Endodermal cell (in vitro differentiated cells): ENCODE measurements at regions not wholly inside any gene's neighbourhood (a gene's known extent, or its start where the extent isn't known, plus 50 kb on each side); places are given as distances from the start of the nearest gene placed in this dataset.

Source experiments
- DNase-seq: peaks from one replicate; pipeline ENCODE4 v3.0.0-alpha.2; 2017
- H3K27ac ChIP-seq: 2 replicates; pipeline ENCODE4 v1.5.1; 2013; ENCODE audit warnings: mild to moderate bottlenecking, low read depth, low read length, moderate library complexity
- H3K27me3 ChIP-seq: 2 replicates; pipeline ENCODE4 v1.6.1; 2013; ENCODE audit warnings: mild to moderate bottlenecking, low read length, moderate library complexity; ENCODE audit not compliant: insufficient read depth, control insufficient read depth, poor library complexity, severe bottlenecking
- H3K36me3 ChIP-seq: 2 replicates; pipeline ENCODE4 v1.7.0; 2013; ENCODE audit warnings: mild to moderate bottlenecking, low read length, moderate library complexity; ENCODE audit not compliant: control insufficient read depth, insufficient read depth
- H3K4me1 ChIP-seq: one replicate; pipeline ENCODE4 v1.7.0; 2013; ENCODE audit warnings: low read length; ENCODE audit not compliant: control insufficient read depth, insufficient read depth
- H3K4me3 ChIP-seq: 2 replicates; pipeline ENCODE4 v1.5.1; 2013; ENCODE audit warnings: mild to moderate bottlenecking, low read length, moderate library complexity
- H3K9ac ChIP-seq: 2 replicates; pipeline ENCODE4 v1.6.1; 2013; ENCODE audit warnings: mild to moderate bottlenecking, low read length, moderate library complexity; ENCODE audit not compliant: poor library complexity, severe bottlenecking; ENCODE audit errors: extremely low read depth
- H3K9me3 ChIP-seq: 2 replicates; pipeline ENCODE4 v1.6.1; 2013; ENCODE audit warnings: mild to moderate bottlenecking, low read length, moderate library complexity; ENCODE audit not compliant: control insufficient read depth
- H3K27ac Mint-ChIP-seq: 2 replicates; pipeline ENCODE4 v1.8.0; 2020; ENCODE audit warnings: mixed read lengths
- H3K27me3 Mint-ChIP-seq: 2 replicates; pipeline ENCODE4 v1.8.0; 2021; ENCODE audit warnings: mild to moderate bottlenecking, mixed read lengths; ENCODE audit not compliant: insufficient read depth
- H3K36me3 Mint-ChIP-seq: 2 replicates; pipeline ENCODE4 v1.8.0; 2020; ENCODE audit warnings: low read depth, mixed read lengths
- H3K4me1 Mint-ChIP-seq: 2 replicates; pipeline ENCODE4 v1.8.0; 2020; ENCODE audit warnings: mixed read lengths
- H3K4me3 Mint-ChIP-seq: 2 replicates; pipeline ENCODE4 v1.8.0; 2020; ENCODE audit warnings: mild to moderate bottlenecking, moderate library complexity, mixed read lengths
- H3K9me3 Mint-ChIP-seq: 2 replicates; pipeline ENCODE4 v1.8.0; 2020; ENCODE audit warnings: mild to moderate bottlenecking, mixed read lengths
- WGBS, 2 experiments: methylation state at CpG; one replicate each; pipeline versions ENCODE4 v1.1.5 to v1.1.7; 2013; ENCODE audit warnings: missing lambda C conversion rate in 2 of 2, mixed read lengths in 1 of 2; ENCODE audit not compliant: insufficient coverage in 1 of 2, insufficient read length in 1 of 2; 5-methylcytosine and 5-hydroxymethylcytosine counted together
- TF ChIP-seq, protein P1 (sequence below): fragments of 200-600 bp; sonication (generic); conservative IDR thresholded peaks from 2 replicates; pipeline ENCODE4 v1.5.0; 2021; ENCODE audit warnings: antibody characterized with exemption, mild to moderate bottlenecking

- Mint-ChIP-seq H3K4me1 (no peaks in the 10 kb centered on the region), H3K36me3 (no peaks in the 10 kb centered on the region), H3K9me3 (peaks cover 4% of the 10 kb centered on the region), H3K27me3 (no peaks in the 10 kb centered on the region), H3K27ac (no peak overlapping the region), H3K4me3 (no peak overlapping the region)
- TF ChIP-seq, protein P1, sequence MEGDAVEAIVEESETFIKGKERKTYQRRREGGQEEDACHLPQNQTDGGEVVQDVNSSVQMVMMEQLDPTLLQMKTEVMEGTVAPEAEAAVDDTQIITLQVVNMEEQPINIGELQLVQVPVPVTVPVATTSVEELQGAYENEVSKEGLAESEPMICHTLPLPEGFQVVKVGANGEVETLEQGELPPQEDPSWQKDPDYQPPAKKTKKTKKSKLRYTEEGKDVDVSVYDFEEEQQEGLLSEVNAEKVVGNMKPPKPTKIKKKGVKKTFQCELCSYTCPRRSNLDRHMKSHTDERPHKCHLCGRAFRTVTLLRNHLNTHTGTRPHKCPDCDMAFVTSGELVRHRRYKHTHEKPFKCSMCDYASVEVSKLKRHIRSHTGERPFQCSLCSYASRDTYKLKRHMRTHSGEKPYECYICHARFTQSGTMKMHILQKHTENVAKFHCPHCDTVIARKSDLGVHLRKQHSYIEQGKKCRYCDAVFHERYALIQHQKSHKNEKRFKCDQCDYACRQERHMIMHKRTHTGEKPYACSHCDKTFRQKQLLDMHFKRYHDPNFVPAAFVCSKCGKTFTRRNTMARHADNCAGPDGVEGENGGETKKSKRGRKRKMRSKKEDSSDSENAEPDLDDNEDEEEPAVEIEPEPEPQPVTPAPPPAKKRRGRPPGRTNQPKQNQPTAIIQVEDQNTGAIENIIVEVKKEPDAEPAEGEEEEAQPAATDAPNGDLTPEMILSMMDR = no peak
- no peaks in the 10 kb centered on the region for H3K4me1 ChIP-seq
- WGBS, 2 experiments = 100% methylated on average over 1 of the region's 2 CpGs
- no peak for DNase-seq
- no peaks in the 10 kb centered on the region for H3K36me3 ChIP-seq
- H3K27ac ChIP-seq = no peak overlapping the region
- peaks cover 9% of the 10 kb centered on the region for H3K9me3 ChIP-seq
- no peak overlapping the region for H3K4me3 ChIP-seq
- no peaks in the 10 kb centered on the region for H3K27me3 ChIP-seq
- no peak overlapping the region for H3K9ac ChIP-seq
Observed at GRCh38 chr10:9800571-9800970, 1217.1 kb upstream of the CELF2 start.

DNA sequence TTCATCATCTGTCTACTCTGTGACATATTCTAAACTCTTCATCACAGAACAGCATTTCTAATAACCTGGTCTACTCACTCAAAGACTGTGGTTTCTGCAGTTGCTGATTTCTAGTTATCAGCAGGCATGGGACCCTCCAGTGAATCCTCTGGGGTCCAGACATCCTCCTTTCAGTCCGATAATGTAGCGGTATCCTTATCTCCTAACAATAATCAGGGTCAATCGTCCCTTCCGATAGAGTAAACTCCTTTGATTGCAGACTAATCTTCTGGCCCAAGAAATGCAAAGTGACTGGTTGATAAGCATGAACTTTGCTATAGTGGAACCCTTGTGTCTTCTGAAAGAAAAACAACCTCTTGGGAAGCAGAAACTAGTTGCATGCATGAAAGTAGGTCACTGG is 1209.8 kb upstream of the CELF2 start:
- no peak overlapping the region for H3K4me3 Mint-ChIP-seq
- Histone ChIP-seq H3K9ac (no peak overlapping the region), H3K4me1 (peaks cover 3% of the 10 kb centered on the region), H3K4me3 (peak overlapping the region; percentile 8), H3K9me3 (peaks cover 9% of the 10 kb centered on the region), H3K27ac (no peak overlapping the region), H3K27me3 (no peaks in the 10 kb centered on the region), H3K36me3 (no peaks in the 10 kb centered on the region)
- DNase-seq = no peak
- 76 to 78% methylated on average over 4 of the region's 4 CpGs for WGBS, 2 experiments
- H3K27me3 Mint-ChIP-seq = no peaks in the 10 kb centered on the region
- H3K9me3 Mint-ChIP-seq = peaks cover 12% of the 10 kb centered on the region
- no peak overlapping the region for H3K27ac Mint-ChIP-seq
- H3K4me1 Mint-ChIP-seq = peaks cover 9% of the 10 kb centered on the region
- TF ChIP-seq, protein P1 = no peak
- H3K36me3 Mint-ChIP-seq = no peaks in the 10 kb centered on the region

- Histone ChIP-seq H3K36me3 (no peaks in the 10 kb centered on the region), H3K9me3 (peaks cover 6% of the 10 kb centered on the region), H3K27me3 (no peaks in the 10 kb centered on the region), H3K27ac (no peak overlapping the region), H3K9ac (no peak overlapping the region), H3K4me1 (peaks cover 3% of the 10 kb centered on the region), H3K4me3 (no peak overlapping the region)
- Mint-ChIP-seq H3K27me3 (no peaks in the 10 kb centered on the region), H3K4me1 (peaks cover 9% of the 10 kb centered on the region), H3K4me3 (no peak overlapping the region), H3K9me3 (peaks cover 10% of the 10 kb centered on the region), H3K36me3 (no peaks in the 10 kb centered on the region), H3K27ac (no peak overlapping the region)
- TF ChIP-seq, protein P1 = no peak
- WGBS, 2 experiments = 92% methylated on average over 4 of the region's 4 CpGs; no CpG with 5 or more reads in 1 of the 2 experiments
- DNase-seq = no peak
Observed at GRCh38 chr10:9811601-9812000, 1206.1 kb upstream of the CELF2 start.
